IMR-90 (cell line): ENCODE measurements at regions not wholly inside any gene's neighbourhood (a gene's known extent, or its start where the extent isn't known, plus 50 kb on each side); places are given as distances from the start of the nearest gene placed in this dataset.
A peak's percentile ranks its signal among the peaks of the same experiment; 100 is the strongest.

ENCODE experiments used
- ATAC-seq: fragments of 200-7000 bp; cut with Tn5 transposase; 2 replicates; pipeline ENCODE4 v1.9.1; 2020; ENCODE audit warnings: low read depth, mild to moderate bottlenecking, moderate library complexity
- BruUV-seq: library from RNA; stranded (reverse); fragments of 400-500 nt; replicated peaks from 2 replicates; lab custom pipeline; 2021; lab: Mats Ljungman, UMichigan
- CTCF ChIA-PET: fragments of 300-600 bp; formaldehyde crosslinking; extraction: SDS; loops from one replicate; lab custom pipeline; 2021; ENCODE audit warnings: antibody characterized with exemption; lab: Yijun Ruan, JAX
- POLR2A ChIA-PET: fragments of 300-600 bp; sonication (Branson Sonifier 250); formaldehyde crosslinking; loops from one replicate; lab custom pipeline; 2022; ENCODE audit warnings: antibody characterized with exemption; ENCODE audit not compliant: unreplicated experiment; lab: Charles Lee
- DNase-seq: peaks from one replicate; pipeline ENCODE4 v3.0.0; 2013
- H2AFZ ChIP-seq: replicated peaks from 2 replicates; pipeline ENCODE3; 2013; ENCODE audit warnings: low read length, mild to moderate bottlenecking; ENCODE audit not compliant: poor library complexity
- H2AK5ac ChIP-seq: 2 replicates; pipeline ENCODE4 v1.6.1; 2013; ENCODE audit warnings: low read depth, low read length, inconsistent platforms
- H2AK9ac ChIP-seq: replicated peaks from 2 replicates; pipeline ENCODE3; 2013; ENCODE audit warnings: mild to moderate bottlenecking, low read depth, low read length, moderate library complexity; ENCODE audit not compliant: poor library complexity
- H2BK120ac ChIP-seq: 2 replicates; pipeline ENCODE4 v1.6.1; 2013; ENCODE audit warnings: low read depth, low read length, inconsistent platforms
- H2BK15ac ChIP-seq: 3 replicates; pipeline ENCODE4 v1.6.1; 2013; ENCODE audit warnings: low read depth, low read length, inconsistent platforms
- H2BK20ac ChIP-seq: 2 replicates; pipeline ENCODE4 v1.6.1; 2013; ENCODE audit warnings: low read depth, mild to moderate bottlenecking, inconsistent platforms, low read length, moderate library complexity
- H2BK5ac ChIP-seq: 2 replicates; pipeline ENCODE4 v1.6.1; 2013; ENCODE audit warnings: mild to moderate bottlenecking, low read depth, low read length, inconsistent platforms; ENCODE audit not compliant: poor library complexity, severe bottlenecking
- H3K14ac ChIP-seq: replicated peaks from 2 replicates; pipeline ENCODE4 v1.6.1; 2013; ENCODE audit warnings: low read depth, low read length, inconsistent platforms
- H3K18ac ChIP-seq: 2 replicates; pipeline ENCODE4 v1.6.1; 2013; ENCODE audit warnings: low read depth, low read length, control low read depth
- H3K23ac ChIP-seq: 2 replicates; pipeline ENCODE4 v1.6.1; 2013; ENCODE audit warnings: low read depth, low read length, inconsistent platforms
- H3K27ac ChIP-seq: 2 replicates; pipeline ENCODE4 v1.5.1; 2013; ENCODE audit warnings: mild to moderate bottlenecking, control low read depth, low read length; ENCODE audit not compliant: insufficient read depth
- H3K27me3 ChIP-seq: 2 replicates; pipeline ENCODE4 v1.6.1; 2013; ENCODE audit warnings: low read length; ENCODE audit not compliant: control insufficient read depth, insufficient read depth
- H3K36me3 ChIP-seq: 2 replicates; pipeline ENCODE4 v1.6.1; 2013; ENCODE audit warnings: low read length, mixed read lengths; ENCODE audit not compliant: control insufficient read depth, insufficient read depth
- H3K4ac ChIP-seq: 2 replicates; pipeline ENCODE4 v1.6.1; 2013; ENCODE audit warnings: low read depth, low read length, inconsistent platforms
- H3K4me1 ChIP-seq: 2 replicates; pipeline ENCODE4 v1.6.1; 2013; ENCODE audit warnings: low read length, mixed read lengths; ENCODE audit not compliant: control insufficient read depth, insufficient read depth
- H3K4me2 ChIP-seq: 2 replicates; pipeline ENCODE4 v1.6.1; 2013; ENCODE audit warnings: low read depth, mild to moderate bottlenecking, control low read depth, low read length, moderate library complexity
- H3K4me3 ChIP-seq: 2 replicates; pipeline ENCODE4 v1.5.1; 2013; ENCODE audit warnings: low read depth, mild to moderate bottlenecking, control low read depth, low read length, moderate library complexity; ENCODE audit not compliant: insufficient read depth
- H3K56ac ChIP-seq: 2 replicates; pipeline ENCODE4 v1.6.1; 2013; ENCODE audit warnings: low read length, inconsistent platforms; ENCODE audit not compliant: insufficient read depth; ENCODE audit errors: extremely low read depth
- H3K79me1 ChIP-seq, 2 experiments: 2 replicates each; pipeline ENCODE4 v1.6.1; 2013; ENCODE audit warnings: low read length in 2 of 2, inconsistent platforms in 1 of 2, low read depth in 1 of 2
- H3K9ac ChIP-seq: 2 replicates; pipeline ENCODE4 v1.6.1; 2013; ENCODE audit warnings: low read depth, low read length, control low read depth
- H3K9me1 ChIP-seq: 2 replicates; pipeline ENCODE4 v1.6.1; 2013; ENCODE audit warnings: low read length, inconsistent platforms; ENCODE audit not compliant: insufficient read depth
- H3K9me3 ChIP-seq: 2 replicates; pipeline ENCODE4 v1.6.1; 2013; ENCODE audit warnings: low read length; ENCODE audit not compliant: control insufficient read depth, insufficient read depth
- H4K20me1 ChIP-seq: 2 replicates; pipeline ENCODE4 v1.6.1; 2013; ENCODE audit warnings: low read length, inconsistent platforms; ENCODE audit not compliant: insufficient read depth
- H4K5ac ChIP-seq: 2 replicates; pipeline ENCODE4 v1.6.1; 2013; ENCODE audit warnings: mild to moderate bottlenecking, low read depth, low read length, control low read depth
- H4K8ac ChIP-seq, 2 experiments: 2 replicates each; pipeline ENCODE4 v1.6.1; 2013; ENCODE audit warnings: low read depth in 2 of 2, low read length in 2 of 2, control low read depth in 1 of 2, inconsistent platforms in 1 of 2
- H4K91ac ChIP-seq: 2 replicates; pipeline ENCODE4 v1.6.1; 2013; ENCODE audit warnings: low read depth, low read length, inconsistent platforms; ENCODE audit not compliant: insufficient read depth
- BHLHE40 ChIP-seq: fragments of 150-350 bp; IDR thresholded peaks from 2 replicates; pipeline ENCODE4 v1.6.1; 2016; ENCODE audit warnings: mild to moderate bottlenecking, low read depth, low read length
- CTCF ChIP-seq: conservative IDR thresholded peaks from 2 replicates; pipeline ENCODE4 v1.5.1; 2012; ENCODE audit warnings: mild to moderate bottlenecking, low read depth, low read length, improper control_type of control experiment
- MAFK ChIP-seq: IDR thresholded peaks from 2 replicates; pipeline ENCODE4 v1.6.1; 2012; ENCODE audit warnings: low read depth, low read length, improper control_type of control experiment
- MXI1 ChIP-seq: IDR thresholded peaks from 2 replicates; pipeline ENCODE4 v1.6.1; 2012; ENCODE audit warnings: low read depth, mild to moderate bottlenecking, low read length, moderate library complexity, borderline replicate concordance
- RAD21 ChIP-seq: IDR thresholded peaks from 2 replicates; pipeline ENCODE4 v1.6.1; 2012; ENCODE audit warnings: low read length, improper control_type of control experiment
- RCOR1 ChIP-seq: IDR thresholded peaks from 2 replicates; pipeline ENCODE4 v1.6.1; 2012; ENCODE audit warnings: mild to moderate bottlenecking, low read length, improper control_type of control experiment; ENCODE audit not compliant: insufficient replicate concordance
- RFX5 ChIP-seq: IDR thresholded peaks from 2 replicates; pipeline ENCODE4 v1.8.0; 2012; ENCODE audit warnings: low read depth, mild to moderate bottlenecking, low read length, moderate library complexity
- SMC3 ChIP-seq: fragments of 150-350 bp; IDR thresholded peaks from 2 replicates; pipeline ENCODE4 v1.6.1; 2016; ENCODE audit warnings: low read depth, mild to moderate bottlenecking, antibody characterized with exemption, low read length, moderate library complexity
- USF2 ChIP-seq: fragments of 150-350 bp; IDR thresholded peaks from 2 replicates; pipeline ENCODE4 v1.6.1; 2017; ENCODE audit warnings: mild to moderate bottlenecking, antibody characterized with exemption, low read length, low read depth
- whole genome bisulfite sequencing, 2 experiments: methylation state at CpG; one replicate each; pipeline versions ENCODE4 v1.1.5 to v1.1.7; 2013; ENCODE audit warnings: missing lambda C conversion rate in 2 of 2; ENCODE audit not compliant: insufficient read length in 1 of 2; ENCODE audit errors: extremely low coverage in 2 of 2; 5-methylcytosine and 5-hydroxymethylcytosine counted together
- dilution Hi-C: fragments of 300-500 bp; cut with HindIII; formaldehyde crosslinking; loops from one replicate; pipeline ENCODE4 v1.14.3; 2018; ENCODE audit warnings: low sequenced_read_pairs; ENCODE audit not compliant: unreplicated experiment
- in situ Hi-C: fragments of 300-500 bp; cut with MboI; formaldehyde crosslinking; loops from 3 replicates; pipeline ENCODE4 v1.14.3; 2019; ENCODE audit warnings: low sequenced_read_pairs, inconsistent platforms, mixed read lengths
- intact Hi-C: fragments of 100-400 bp; cut with micrococcal nuclease; formaldehyde crosslinking; loops from 2 replicates; pipeline ENCODE4 v1.10.0; 2022

GRCh38 chr3:76024640-76025039 lies 239.3 kb upstream of the ZNF717 start:
- ATAC-seq (peak; percentile 58; the same call in 1 of the 2 replicates), DNase-seq (peak; percentile 59)
- no peak overlapping the region for H3K14ac ChIP-seq
- no peak overlapping the region for H2AK9ac ChIP-seq
- no TSS peak for BruUV-seq
- H2BK15ac ChIP-seq: no peak overlapping the region
- H4K5ac ChIP-seq: no peak overlapping the region
- H3K18ac ChIP-seq: no peak overlapping the region
- H3K79me1 ChIP-seq: no peaks in the 10 kb centered on the region
- H3K4me1 ChIP-seq: peaks cover 7% of the 10 kb centered on the region
- H2AFZ ChIP-seq: no peak overlapping the region
- intact Hi-C loops (loop anchor here (1.0 to 5.0 kb wide), 3 partner anchors 20 to 548 kb away; no protein-coding TSS in a partner anchor), in situ Hi-C loops (loop anchor here (5.0 kb wide), 1 partner anchor 83 kb away; no protein-coding TSS in a partner anchor), dilution Hi-C loops (no loop called here)
- no peaks in the 10 kb centered on the region for H3K36me3 ChIP-seq
- POLR2A ChIA-PET: no interaction called here
- H3K4me3 ChIP-seq: no peak overlapping the region
- no peaks in the 10 kb centered on the region for H4K20me1 ChIP-seq
- no CpG with 5 or more reads among the region's 2 CpGs for WGBS, 2 experiments
- no peaks in the 10 kb centered on the region for H3K27me3 ChIP-seq
- H2BK5ac ChIP-seq: no peak overlapping the region
- H3K56ac ChIP-seq: no peak overlapping the region
- H4K8ac ChIP-seq: no peak overlapping the region
- CTCF ChIA-PET: interaction anchor here (0.6 to 1.0 kb wide), 5 partner anchors 9 to 803 kb away, joined by 3 to 6 read pairs (median 3); no protein-coding TSS in a partner anchor
- no peak overlapping the region for H2BK20ac ChIP-seq
- no peak overlapping the region for H3K4me2 ChIP-seq
- no peak overlapping the region for H3K4ac ChIP-seq
- TF ChIP-seq USF2 (no peak), BHLHE40 (no peak), RFX5 (no peak), MAFK (no peak), MXI1 (no peak), CTCF (peak; percentile 63), RCOR1 (no peak), SMC3 (peak; percentile 66), RAD21 (peak; percentile 70)
- no peak overlapping the region for H2BK120ac ChIP-seq
- H3K27ac ChIP-seq: no peak overlapping the region
- H3K23ac ChIP-seq: no peak overlapping the region
- no peaks in the 10 kb centered on the region for H3K9me3 ChIP-seq
- H3K9ac ChIP-seq: no peak overlapping the region
- no peak overlapping the region for H4K91ac ChIP-seq
- no peaks in the 10 kb centered on the region for H3K9me1 ChIP-seq
- H2AK5ac ChIP-seq: no peak overlapping the region
